SK-N-SH (cell line): ENCODE measurements at regions not wholly inside any gene's neighbourhood (a gene's known extent, or its start where the extent isn't known, plus 50 kb on each side); places are given as distances from the start of the nearest gene placed in this dataset.

Source experiments
- CTCF ChIA-PET: fragments of 300-600, 350-600 bp; formaldehyde crosslinking; extraction: SDS; loops from one replicate; lab custom pipeline; 2021; lab: Yijun Ruan, JAX
- POLR2A ChIA-PET: fragments of 350-600 bp; sonication (Branson Sonifier 250); formaldehyde crosslinking; extraction: SDS; loops from one replicate; lab custom pipeline; 2020; ENCODE audit warnings: antibody characterized with exemption, inconsistent platforms; lab: Yijun Ruan, JAX
- DNase-seq: peaks from one replicate; pipeline ENCODE4 v3.0.0; 2012
- H2AFZ ChIP-seq: fragments of 200-600 bp; sonication (generic); 2 replicates; pipeline ENCODE4 v1.8.1; 2016; ENCODE audit warnings: antibody characterized with exemption, mild to moderate bottlenecking, low read depth
- H3F3A ChIP-seq: fragments of 200-600 bp; sonication (generic); replicated peaks from 2 replicates; pipeline ENCODE3; 2016; ENCODE audit warnings: antibody characterized with exemption, mild to moderate bottlenecking; ENCODE audit not compliant: insufficient read depth
- H3K27ac ChIP-seq, 2 experiments: fragments of 200-500 bp in 1 of 2; fragments of 200-600 bp in 1 of 2; sonication (Bioruptor generic) in 1 of 2; sonication (generic), shearing (Covaris generic) in 1 of 2; 2 replicates each; pipeline versions ENCODE4 v1.5.1 to v1.6.1; 2014 to 2016; ENCODE audit warnings: low read depth in 2 of 2, inconsistent platforms in 1 of 2, low read length in 1 of 2, mild to moderate bottlenecking in 1 of 2, mixed read lengths in 1 of 2
- H3K27me3 ChIP-seq: fragments of 200-600 bp; sonication (generic), shearing (Covaris generic); 2 replicates; pipeline ENCODE4 v1.6.1; 2016; ENCODE audit warnings: mixed run types; ENCODE audit not compliant: insufficient read depth
- H3K36me3 ChIP-seq, 2 experiments: fragments of 200-500 bp in 1 of 2; fragments of 200-600 bp in 1 of 2; sonication (Bioruptor generic) in 1 of 2; sonication (generic) in 1 of 2; replicated peaks in 1 of 2; 2 replicates each; pipeline versions ENCODE3 to v1.5.1; 2014 to 2016; ENCODE audit warnings: low read length in 1 of 2, mild to moderate bottlenecking in 1 of 2; ENCODE audit not compliant: insufficient read depth in 2 of 2, control insufficient read depth in 1 of 2
- H3K4me1 ChIP-seq, 2 experiments: fragments of 200-500 bp in 1 of 2; fragments of 200-600 bp in 1 of 2; sonication (Bioruptor generic) in 1 of 2; sonication (generic), shearing (Covaris generic) in 1 of 2; 2 replicates each; pipeline versions ENCODE4 v1.5.1 to v1.6.1; 2014 to 2016; ENCODE audit warnings: low read depth in 1 of 2, low read length in 1 of 2, mixed run types in 1 of 2; ENCODE audit not compliant: insufficient read depth in 2 of 2, control insufficient read depth in 1 of 2
- H3K4me2 ChIP-seq: fragments of 200-600 bp; sonication (generic), shearing (Covaris generic); 2 replicates; pipeline ENCODE4 v1.6.1; 2017; ENCODE audit warnings: mixed run types
- H3K4me3 ChIP-seq, 2 experiments: fragments of 200-500 bp in 1 of 2; fragments of 200-600 bp in 1 of 2; sonication (Bioruptor generic) in 1 of 2; sonication (generic), shearing (Covaris generic) in 1 of 2; 2 replicates each; pipeline versions ENCODE4 v1.5.1 to v1.8.1; 2014 to 2016; ENCODE audit warnings: low read depth in 2 of 2, inconsistent platforms in 1 of 2, low read length in 1 of 2, mild to moderate bottlenecking in 1 of 2, mixed read lengths in 1 of 2, moderate library complexity in 1 of 2
- H3K79me2 ChIP-seq: fragments of 200-600 bp; sonication (generic); 2 replicates; pipeline ENCODE4 v1.8.1; 2017; ENCODE audit warnings: mild to moderate bottlenecking; ENCODE audit not compliant: insufficient read depth
- H3K9ac ChIP-seq: fragments of 200-600 bp; sonication (generic); 2 replicates; pipeline ENCODE4 v1.6.1; 2017; ENCODE audit warnings: mixed run types
- H3K9me2 ChIP-seq: fragments of 200-600 bp; sonication (generic); 2 replicates; pipeline ENCODE4 v1.6.1; 2017; ENCODE audit warnings: mixed run types
- H3K9me3 ChIP-seq: fragments of 200-600 bp; sonication (generic); 2 replicates; pipeline ENCODE4 v1.6.1; 2017; ENCODE audit warnings: mixed run types, mild to moderate bottlenecking, moderate library complexity
- H4K20me1 ChIP-seq: fragments of 200-600 bp; sonication (generic); 2 replicates; pipeline ENCODE4 v1.6.1; 2017; ENCODE audit warnings: mild to moderate bottlenecking, mixed run types; ENCODE audit not compliant: insufficient read depth
- CHD2 ChIP-seq: fragments of 150-350 bp; IDR thresholded peaks from 2 replicates; pipeline ENCODE4 v1.6.1; 2018; ENCODE audit warnings: low read length; ENCODE audit not compliant: partially characterized antibody
- CTCF ChIP-seq: fragments of 200-600 bp; sonication (generic); IDR thresholded peaks from 2 replicates; pipeline ENCODE4 v1.6.1; 2017; ENCODE audit warnings: antibody characterized with exemption, mild to moderate bottlenecking, moderate library complexity
- EP300 ChIP-seq, 2 experiments: IDR thresholded peaks; 2 replicates each; pipeline versions ENCODE4 v1.4.0 to v1.6.1; 2012; ENCODE audit warnings: borderline replicate concordance in 1 of 2, low read depth in 1 of 2, low read length in 1 of 2
- FOSL2 ChIP-seq: IDR thresholded peaks from 2 replicates; pipeline ENCODE4 v1.4.0; 2012; ENCODE audit warnings: low read depth, mild to moderate bottlenecking, moderate library complexity, borderline replicate concordance
- FOXJ3 ChIP-seq: sonication (generic); formaldehyde crosslinking; IDR thresholded peaks from 2 replicates; pipeline ENCODE4 v1.5.1; 2020; ENCODE audit warnings: mild to moderate bottlenecking, missing genetic modification reagents
- MEF2A ChIP-seq: IDR thresholded peaks from 2 replicates; pipeline ENCODE4 v1.4.0; 2012; ENCODE audit warnings: low read depth, borderline replicate concordance
- MXI1 ChIP-seq: IDR thresholded peaks from 2 replicates; pipeline ENCODE4 v1.6.1; 2012; ENCODE audit warnings: mild to moderate bottlenecking, low read depth, low read length, improper control_type of control experiment
- NRF1 ChIP-seq: IDR thresholded peaks from 2 replicates; pipeline ENCODE4 v1.6.1; 2012; ENCODE audit warnings: low read depth, mild to moderate bottlenecking, low read length
- RAD21 ChIP-seq: IDR thresholded peaks from 2 replicates; pipeline ENCODE4 v1.6.1; 2012; ENCODE audit warnings: mild to moderate bottlenecking, low read length
- RCOR1 ChIP-seq: fragments of 150-350 bp; IDR thresholded peaks from 2 replicates; pipeline ENCODE4 v1.6.1; 2017; ENCODE audit warnings: antibody characterized with exemption, low read length
- RXRA ChIP-seq: IDR thresholded peaks from 2 replicates; pipeline ENCODE4 v1.4.0; 2012; ENCODE audit warnings: low read depth, mild to moderate bottlenecking, borderline replicate concordance
- SIN3A ChIP-seq: IDR thresholded peaks from 2 replicates; pipeline ENCODE4 v1.6.1; 2012; ENCODE audit warnings: low read depth, mild to moderate bottlenecking, low read length, moderate library complexity, borderline replicate concordance
- SMC3 ChIP-seq: IDR thresholded peaks from 2 replicates; pipeline ENCODE4 v1.6.1; 2012; ENCODE audit warnings: low read depth, low read length, improper control_type of control experiment
- USF1 ChIP-seq: IDR thresholded peaks from 2 replicates; pipeline ENCODE4 v1.4.0; 2012; ENCODE audit warnings: low read depth, borderline replicate concordance
- YY1 ChIP-seq: IDR thresholded peaks from 2 replicates; pipeline ENCODE4 v1.4.0; 2012; ENCODE audit warnings: low read depth, mild to moderate bottlenecking
- WGBS: methylation state at CpG from one replicate; pipeline ENCODE4 v1.1.6; 2017; ENCODE audit warnings: low lambda C conversion rate; 5-methylcytosine and 5-hydroxymethylcytosine counted together
- TF ChIP-seq, protein P1 (sequence below): IDR thresholded peaks from 2 replicates; pipeline ENCODE4 v1.6.1; 2012; ENCODE audit warnings: mild to moderate bottlenecking, low read depth, low read length, moderate library complexity

- CTCF ChIA-PET, result interaction anchor here (0.6 to 2.8 kb wide), 16 partner anchors 9 to 821 kb away, joined by 3 to 26 read pairs (median 4); no protein-coding TSS in a partner anchor
- no peak overlapping the region for H3K4me2 ChIP-seq
- TF ChIP-seq CTCF (peak; percentile 90), SIN3A (no peak), RAD21 (peak; percentile 68), SMC3 (peak; percentile 69)
- H2AFZ ChIP-seq, result peak overlapping the region; percentile 67; the same call in 1 of the 2 replicates
- H3K4me3 ChIP-seq, result peak overlapping the region in 1 of 2 experiments; percentile 33; a peak in 1 of 4 replicates
- H3K9me3 ChIP-seq, result no peaks in the 10 kb centered on the region
- H3K79me2 ChIP-seq, result no peaks in the 10 kb centered on the region
- DNase-seq, result peak; percentile 11
- H3F3A ChIP-seq, result no peaks in the 10 kb centered on the region
- no peak overlapping the region for H3K27ac ChIP-seq
- no peaks in the 10 kb centered on the region for H3K4me1 ChIP-seq
- H4K20me1 ChIP-seq, result no peaks in the 10 kb centered on the region
- POLR2A ChIA-PET, result no interaction called here
- WGBS, result 19% methylated on average over 9 of the region's 9 CpGs
- no peaks in the 10 kb centered on the region for H3K9me2 ChIP-seq
- H3K36me3 ChIP-seq, result no peaks in the 10 kb centered on the region
- no peak overlapping the region for H3K9ac ChIP-seq
- no peaks in the 10 kb centered on the region for H3K27me3 ChIP-seq
These were observed 386.7 kb upstream of the NOVA1 start for GRCh38 chr14:26984311-26985177.

GRCh38 chr14:26987744-26988363 is 390.0 kb upstream of the NOVA1 start:
- H3K36me3 ChIP-seq, result no peaks in the 10 kb centered on the region
- no peak for TF ChIP-seq USF1
- no peak for TF ChIP-seq RXRA
- no peak for TF ChIP-seq MXI1
- TF ChIP-seq FOSL2, result no peak
- TF ChIP-seq YY1, result no peak
- no peak for TF ChIP-seq RCOR1
- no peak for TF ChIP-seq NRF1
- TF ChIP-seq EP300 (IDR thresholded peaks at IDR 0.05; ENCODE audit: borderline replicate concordance in 1 of 2, low read depth in 1 of 2, low read length in 1 of 2), result no peak
- TF ChIP-seq FOXJ3 (CRISPR knock-in tag), result no peak
- TF ChIP-seq CTCF, result no peak
- TF ChIP-seq MEF2A, result no peak
- TF ChIP-seq, protein P1, sequence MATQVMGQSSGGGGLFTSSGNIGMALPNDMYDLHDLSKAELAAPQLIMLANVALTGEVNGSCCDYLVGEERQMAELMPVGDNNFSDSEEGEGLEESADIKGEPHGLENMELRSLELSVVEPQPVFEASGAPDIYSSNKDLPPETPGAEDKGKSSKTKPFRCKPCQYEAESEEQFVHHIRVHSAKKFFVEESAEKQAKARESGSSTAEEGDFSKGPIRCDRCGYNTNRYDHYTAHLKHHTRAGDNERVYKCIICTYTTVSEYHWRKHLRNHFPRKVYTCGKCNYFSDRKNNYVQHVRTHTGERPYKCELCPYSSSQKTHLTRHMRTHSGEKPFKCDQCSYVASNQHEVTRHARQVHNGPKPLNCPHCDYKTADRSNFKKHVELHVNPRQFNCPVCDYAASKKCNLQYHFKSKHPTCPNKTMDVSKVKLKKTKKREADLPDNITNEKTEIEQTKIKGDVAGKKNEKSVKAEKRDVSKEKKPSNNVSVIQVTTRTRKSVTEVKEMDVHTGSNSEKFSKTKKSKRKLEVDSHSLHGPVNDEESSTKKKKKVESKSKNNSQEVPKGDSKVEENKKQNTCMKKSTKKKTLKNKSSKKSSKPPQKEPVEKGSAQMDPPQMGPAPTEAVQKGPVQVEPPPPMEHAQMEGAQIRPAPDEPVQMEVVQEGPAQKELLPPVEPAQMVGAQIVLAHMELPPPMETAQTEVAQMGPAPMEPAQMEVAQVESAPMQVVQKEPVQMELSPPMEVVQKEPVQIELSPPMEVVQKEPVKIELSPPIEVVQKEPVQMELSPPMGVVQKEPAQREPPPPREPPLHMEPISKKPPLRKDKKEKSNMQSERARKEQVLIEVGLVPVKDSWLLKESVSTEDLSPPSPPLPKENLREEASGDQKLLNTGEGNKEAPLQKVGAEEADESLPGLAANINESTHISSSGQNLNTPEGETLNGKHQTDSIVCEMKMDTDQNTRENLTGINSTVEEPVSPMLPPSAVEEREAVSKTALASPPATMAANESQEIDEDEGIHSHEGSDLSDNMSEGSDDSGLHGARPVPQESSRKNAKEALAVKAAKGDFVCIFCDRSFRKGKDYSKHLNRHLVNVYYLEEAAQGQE, result no peak
- TF ChIP-seq CHD2, result no peak

More at GRCh38 chr14:26987744-26988363, 390.0 kb upstream of the NOVA1 start:
- no peaks in the 10 kb centered on the region for H3K79me2 ChIP-seq
- no peaks in the 10 kb centered on the region for H3F3A ChIP-seq
- WGBS, result 45% methylated on average over 7 of the region's 7 CpGs
- H3K9me2 ChIP-seq, result no peaks in the 10 kb centered on the region
- no peak overlapping the region for H3K9ac ChIP-seq
- no peaks in the 10 kb centered on the region for H3K4me1 ChIP-seq
- no peak overlapping the region for H3K4me3 ChIP-seq
- H3K9me3 ChIP-seq, result no peaks in the 10 kb centered on the region
- H2AFZ ChIP-seq, result no peak overlapping the region
- H4K20me1 ChIP-seq, result no peaks in the 10 kb centered on the region
- ChIA-PET CTCF (no interaction called here), POLR2A (no interaction called here)
- H3K4me2 ChIP-seq, result no peak overlapping the region
- H3K27me3 ChIP-seq, result no peaks in the 10 kb centered on the region
- DNase-seq, result no peak
- H3K27ac ChIP-seq, result no peak overlapping the region
